GM12878 (cell line): ENCODE measurements at regions not wholly inside any gene's neighbourhood (a gene's known extent, or its start where the extent isn't known, plus 50 kb on each side); places are given as distances from the start of the nearest gene placed in this dataset.

ENCODE experiments used
- ATAC-seq: fragments of 200-7000 bp; cut with Tn5 transposase; 3 replicates; pipeline ENCODE4 v1.9.1; 2020; ENCODE audit warnings: mild to moderate bottlenecking, moderate library complexity
- BruUV-seq: library from RNA; stranded (reverse); fragments of 400-500 nt; replicated peaks from 2 replicates; lab custom pipeline; 2021; lab: Mats Ljungman, UMichigan
- CTCF ChIA-PET: fragments of 300-600 bp; sonication (Branson Sonifier 250); formaldehyde crosslinking; extraction: SDS; loops from one replicate; lab custom pipeline; 2021; ENCODE audit warnings: inconsistent platforms; lab: Yijun Ruan, JAX
- POLR2A ChIA-PET: fragments of 350-600 bp; formaldehyde crosslinking; extraction: SDS; loops from one replicate; lab custom pipeline; 2021; ENCODE audit warnings: inconsistent platforms; lab: Charles Lee
- RAD21 ChIA-PET: fragments of 300-600 bp; sonication (Branson Sonifier 250); formaldehyde crosslinking; loops from one replicate; lab custom pipeline; 2023; ENCODE audit warnings: antibody characterized with exemption; ENCODE audit not compliant: unreplicated experiment; lab: Charles Lee
- SMC1A ChIA-PET: fragments of 300-600 bp; sonication (Branson Sonifier 250); formaldehyde crosslinking; loops from one replicate; lab custom pipeline; 2023; ENCODE audit not compliant: unreplicated experiment, uncharacterized antibody; lab: Charles Lee
- DNase-seq: peaks from one replicate; pipeline ENCODE4 v3.0.0-alpha.2; 2011; ENCODE audit warnings: low read depth, low spot score
- FAIRE-seq: peaks from 3 replicates; lab custom pipeline; 2011; peaks lifted over from hg19 to GRCh38; lab: Jason Lieb, UNC
- H2AFZ ChIP-seq: 2 replicates; pipeline ENCODE4 v1.6.0; 2011; ENCODE audit warnings: low read depth, low read length, control low read depth; ENCODE audit not compliant: control insufficient read depth
- H3K27ac ChIP-seq: 2 replicates; pipeline ENCODE4 v1.5.1; 2011; ENCODE audit warnings: control low read depth; ENCODE audit not compliant: control insufficient read depth, insufficient read depth
- H3K27me3 ChIP-seq, 2 experiments: replicated peaks in 1 of 2; 2 replicates each; pipeline versions ENCODE4 v1.6.0 to v1.6.1; 2011; ENCODE audit warnings: low read length in 1 of 2; ENCODE audit not compliant: control insufficient read depth in 2 of 2, insufficient read depth in 2 of 2
- H3K36me3 ChIP-seq, 2 experiments: 2 replicates each; pipeline ENCODE4 v1.5.1; 2011; ENCODE audit warnings: low read length in 1 of 2; ENCODE audit not compliant: control insufficient read depth in 2 of 2, insufficient read depth in 2 of 2
- H3K4me1 ChIP-seq: 2 replicates; pipeline ENCODE4 v1.6.1; 2011; ENCODE audit warnings: mild to moderate bottlenecking, low read length, moderate library complexity, mixed read lengths; ENCODE audit not compliant: control insufficient read depth, insufficient read depth
- H3K4me2 ChIP-seq: 2 replicates; pipeline ENCODE4 v1.6.0; 2011; ENCODE audit warnings: control low read depth; ENCODE audit not compliant: control insufficient read depth, insufficient read depth
- H3K4me3 ChIP-seq: fragments of 200-600 bp; sonication (generic); 2 replicates; pipeline ENCODE4 v1.5.1; 2016
- H3K79me2 ChIP-seq: 2 replicates; pipeline ENCODE4 v1.6.0; 2011; ENCODE audit warnings: low read length; ENCODE audit not compliant: control insufficient read depth, insufficient read depth
- H3K9ac ChIP-seq: 2 replicates; pipeline ENCODE4 v1.8.0; 2011; ENCODE audit warnings: low read length, control low read depth, mixed read lengths; ENCODE audit not compliant: control insufficient read depth, insufficient read depth
- H3K9me3 ChIP-seq: replicated peaks from 3 replicates; pipeline ENCODE4 v1.5.1; 2011; ENCODE audit warnings: mild to moderate bottlenecking, low read length; ENCODE audit not compliant: control insufficient read depth, insufficient read depth
- H4K20me1 ChIP-seq: 2 replicates; pipeline ENCODE4 v1.6.0; 2011; ENCODE audit not compliant: control insufficient read depth, insufficient read depth
- ASH2L ChIP-seq: fragments of 300-600, 200-600 bp; sonication (generic); IDR thresholded peaks from 2 replicates; pipeline ENCODE4 v1.6.1; 2017; ENCODE audit warnings: low read depth, mild to moderate bottlenecking, borderline replicate concordance
- CBX3 ChIP-seq: fragments of 200-600 bp; sonication (generic); IDR thresholded peaks from 2 replicates; pipeline ENCODE4 v1.6.1; 2016; ENCODE audit warnings: low read depth, borderline replicate concordance
- CBX5 ChIP-seq: sonication (generic); IDR thresholded peaks from 2 replicates; pipeline ENCODE4 v1.6.1; 2016; ENCODE audit warnings: low read depth, moderate library complexity, mild to moderate bottlenecking, inconsistent platforms
- CHD1 ChIP-seq: IDR thresholded peaks from 2 replicates; pipeline ENCODE4 v1.6.1; 2012; ENCODE audit warnings: low read depth, low read length, improper control_type of control experiment
- EGR1 ChIP-seq, 2 experiments: IDR thresholded peaks; 1 replicate in 1 of 2; 2 replicates in 1 of 2; pipeline ENCODE4 v1.6.1; 2011 to 2012; ENCODE audit warnings: low read depth in 2 of 2, low read length in 2 of 2, borderline replicate concordance in 1 of 2, mild to moderate bottlenecking in 1 of 2, moderate library complexity in 1 of 2
- IKZF2 ChIP-seq, 2 experiments: fragments of 450-650 bp; IDR thresholded peaks; 2 replicates each; pipeline ENCODE4 v1.6.1; 2017; ENCODE audit warnings: mild to moderate bottlenecking in 2 of 2, moderate library complexity in 2 of 2
- MEF2A ChIP-seq: IDR thresholded peaks from 2 replicates; pipeline ENCODE4 v1.6.1; 2011; ENCODE audit warnings: low read depth, mild to moderate bottlenecking, low read length, moderate library complexity; ENCODE audit not compliant: insufficient read depth
- NBN ChIP-seq: fragments of 450-650 bp; IDR thresholded peaks from 2 replicates; pipeline ENCODE4 v1.6.1; 2016
- NFYB ChIP-seq: IDR thresholded peaks from 2 replicates; pipeline ENCODE4 v1.6.1; 2011; ENCODE audit warnings: low read depth, mild to moderate bottlenecking, low read length, improper control_type of control experiment, moderate library complexity; ENCODE audit not compliant: insufficient read depth
- SMAD5 ChIP-seq: IDR thresholded peaks from 2 replicates; pipeline ENCODE4 v1.6.1; 2016; ENCODE audit warnings: antibody characterized with exemption, low read depth
- ZNF24 ChIP-seq: fragments of 450-650 bp; IDR thresholded peaks from 2 replicates; pipeline ENCODE4 v1.6.1; 2017; ENCODE audit warnings: antibody characterized with exemption, mild to moderate bottlenecking
- WGBS: methylation state at CpG from one replicate; pipeline ENCODE4 v1.1.6; 2016; ENCODE audit warnings: low lambda C conversion rate; ENCODE audit not compliant: insufficient replicate concordance, insufficient coverage; ENCODE audit errors: missing lambda C conversion rate; 5-methylcytosine and 5-hydroxymethylcytosine counted together
- in situ Hi-C: fragments of 300-500 bp; cut with MboI; formaldehyde crosslinking; loops from 9 replicates; pipeline ENCODE4 v1.14.3; 2018; ENCODE audit warnings: mixed read lengths
- intact Hi-C: fragments of 100-400 bp; cut with micrococcal nuclease; formaldehyde crosslinking; loops from one replicate; pipeline ENCODE4 v1.14.2; 2022; ENCODE audit not compliant: unreplicated experiment
- TF ChIP-seq, protein P1 (sequence below): fragments of 450-650 bp; IDR thresholded peaks from 2 replicates; pipeline ENCODE4 v1.6.1; 2017; ENCODE audit warnings: antibody characterized with exemption, mild to moderate bottlenecking, moderate library complexity

DNA sequence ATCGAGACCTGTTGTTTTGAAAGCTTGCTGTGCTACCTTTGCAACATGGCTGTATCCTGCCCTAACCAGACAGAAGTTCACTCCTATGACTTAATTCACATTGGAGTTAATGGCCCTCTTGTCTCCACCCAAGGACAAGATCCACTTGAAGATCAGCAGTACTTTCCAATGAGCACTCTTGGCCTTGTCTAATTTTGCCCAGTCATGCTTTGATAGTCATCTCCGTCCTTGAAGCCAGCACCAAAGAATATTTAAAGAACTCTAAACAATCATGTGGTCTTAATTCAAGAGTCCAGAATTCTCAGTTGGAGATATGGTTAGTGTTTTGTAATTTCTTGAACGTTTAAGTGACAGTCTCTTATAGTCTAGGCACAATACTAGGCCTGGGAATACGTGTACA, 775.6 kb upstream of the EEF2KMT start:
- Histone ChIP-seq H3K4me1 (no peaks in the 10 kb centered on the region), H3K4me2 (no peak overlapping the region), H3K9ac (no peak overlapping the region), H2AFZ (no peak overlapping the region), H3K9me3 (no peaks in the 10 kb centered on the region), H3K27ac (no peak overlapping the region), H3K79me2 (no peaks in the 10 kb centered on the region), H4K20me1 (no peaks in the 10 kb centered on the region), H3K27me3 (no peaks in the 10 kb centered on the region), H3K36me3 (no peaks in the 10 kb centered on the region), H3K4me3 (no peak overlapping the region)
- WGBS, result 19% methylated on average over 4 of the region's 4 CpGs
- no peak for FAIRE-seq
- RAD21 ChIA-PET, result no interaction called here
- no TSS peak for BruUV-seq
- intact Hi-C loops (no loop called here), in situ Hi-C loops (no loop called here)
- CTCF ChIA-PET, result no interaction called here
- DNase-seq, result no peak
- ATAC-seq, result no peak
- TF ChIP-seq CBX3 (no peak), NFYB (no peak), ASH2L (no peak), ZNF24 (no peak)
- POLR2A ChIA-PET, result no interaction called here
- SMC1A ChIA-PET, result no interaction called here

DNA sequence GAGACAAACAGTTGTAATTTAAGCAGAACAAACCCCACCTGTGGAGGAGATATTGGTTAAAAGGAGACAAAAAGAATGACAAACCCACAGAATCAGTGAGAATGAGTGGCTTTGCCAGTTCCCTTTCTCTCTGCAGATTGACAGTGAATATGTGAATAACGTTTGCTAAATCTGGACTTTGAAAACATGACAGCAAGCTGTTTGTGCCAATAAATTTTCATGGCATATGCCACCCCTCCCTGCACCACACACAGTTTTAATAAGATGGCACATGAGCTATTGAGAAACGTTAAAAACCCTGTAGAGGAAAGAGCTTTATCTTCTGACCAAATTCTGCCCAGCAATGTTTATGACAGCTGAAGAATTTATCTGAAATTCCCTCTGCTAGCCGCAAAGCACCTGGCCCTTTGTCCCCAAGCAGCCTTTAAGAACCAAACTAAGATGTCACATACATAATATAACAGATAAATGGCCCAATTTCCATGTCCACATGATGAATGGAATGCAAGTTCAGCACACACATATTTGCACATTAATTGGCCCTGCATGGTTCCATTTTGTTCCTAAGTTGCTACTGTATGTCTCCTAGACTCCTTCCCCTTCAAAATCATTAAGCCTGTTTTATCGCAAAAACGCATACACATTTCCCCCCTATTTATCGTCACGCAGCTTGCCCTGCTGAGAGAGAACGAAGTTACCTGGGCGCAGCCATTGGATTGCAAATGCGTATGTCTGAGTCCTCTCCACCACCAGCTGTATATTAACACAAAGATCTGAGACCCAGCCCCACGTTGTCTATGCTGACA, 773.5 kb upstream of the EEF2KMT start:
- H3K9ac ChIP-seq, result no peak overlapping the region
- 42% methylated on average over 11 of the region's 11 CpGs for WGBS
- H3K36me3 ChIP-seq, result no peaks in the 10 kb centered on the region
- no peak overlapping the region for H3K27ac ChIP-seq
- H3K9me3 ChIP-seq, result no peaks in the 10 kb centered on the region
- H3K79me2 ChIP-seq, result no peaks in the 10 kb centered on the region
- DNase-seq (no peak), ATAC-seq (no peak), FAIRE-seq (no peak)
- no peaks in the 10 kb centered on the region for H3K4me1 ChIP-seq
- ChIA-PET SMC1A (no interaction called here), RAD21 (no interaction called here), POLR2A (no interaction called here), CTCF (interaction anchor here (0.5 kb wide), 1 partner anchor 528 kb away, joined by 3 read pairs; no protein-coding TSS in a partner anchor)
- no peak overlapping the region for H2AFZ ChIP-seq
- no peak overlapping the region for H3K4me3 ChIP-seq
- intact Hi-C loops, result no loop called here
- H4K20me1 ChIP-seq, result no peaks in the 10 kb centered on the region
- in situ Hi-C loops, result no loop called here
- H3K27me3 ChIP-seq, result no peaks in the 10 kb centered on the region
- H3K4me2 ChIP-seq, result no peak overlapping the region
- BruUV-seq, result no TSS peak
- no peak for TF ChIP-seq CHD1
- TF ChIP-seq SMAD5, result no peak
- no peak for TF ChIP-seq CBX5
- no peak for TF ChIP-seq NBN
- TF ChIP-seq, protein P1, sequence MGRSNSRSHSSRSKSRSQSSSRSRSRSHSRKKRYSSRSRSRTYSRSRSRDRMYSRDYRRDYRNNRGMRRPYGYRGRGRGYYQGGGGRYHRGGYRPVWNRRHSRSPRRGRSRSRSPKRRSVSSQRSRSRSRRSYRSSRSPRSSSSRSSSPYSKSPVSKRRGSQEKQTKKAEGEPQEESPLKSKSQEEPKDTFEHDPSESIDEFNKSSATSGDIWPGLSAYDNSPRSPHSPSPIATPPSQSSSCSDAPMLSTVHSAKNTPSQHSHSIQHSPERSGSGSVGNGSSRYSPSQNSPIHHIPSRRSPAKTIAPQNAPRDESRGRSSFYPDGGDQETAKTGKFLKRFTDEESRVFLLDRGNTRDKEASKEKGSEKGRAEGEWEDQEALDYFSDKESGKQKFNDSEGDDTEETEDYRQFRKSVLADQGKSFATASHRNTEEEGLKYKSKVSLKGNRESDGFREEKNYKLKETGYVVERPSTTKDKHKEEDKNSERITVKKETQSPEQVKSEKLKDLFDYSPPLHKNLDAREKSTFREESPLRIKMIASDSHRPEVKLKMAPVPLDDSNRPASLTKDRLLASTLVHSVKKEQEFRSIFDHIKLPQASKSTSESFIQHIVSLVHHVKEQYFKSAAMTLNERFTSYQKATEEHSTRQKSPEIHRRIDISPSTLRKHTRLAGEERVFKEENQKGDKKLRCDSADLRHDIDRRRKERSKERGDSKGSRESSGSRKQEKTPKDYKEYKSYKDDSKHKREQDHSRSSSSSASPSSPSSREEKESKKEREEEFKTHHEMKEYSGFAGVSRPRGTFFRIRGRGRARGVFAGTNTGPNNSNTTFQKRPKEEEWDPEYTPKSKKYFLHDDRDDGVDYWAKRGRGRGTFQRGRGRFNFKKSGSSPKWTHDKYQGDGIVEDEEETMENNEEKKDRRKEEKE, result no peak
- no peak for TF ChIP-seq MEF2A
- no peak for TF ChIP-seq IKZF2 (IDR thresholded peaks at IDR 0.05)
- no peak for TF ChIP-seq EGR1 (IDR thresholded peaks at IDR 0.05; ENCODE audit: borderline replicate concordance in 1 of 2, low read depth in 2 of 2, low read length in 2 of 2)
